ENCODE measurements at regions not wholly inside any gene's neighbourhood (a gene's known extent, or its start where the extent isn't known, plus 50 kb on each side); places are given as distances from the start of the nearest gene placed in this dataset.
A peak's percentile ranks its signal among the peaks of the same experiment; 100 is the strongest.

DNA sequence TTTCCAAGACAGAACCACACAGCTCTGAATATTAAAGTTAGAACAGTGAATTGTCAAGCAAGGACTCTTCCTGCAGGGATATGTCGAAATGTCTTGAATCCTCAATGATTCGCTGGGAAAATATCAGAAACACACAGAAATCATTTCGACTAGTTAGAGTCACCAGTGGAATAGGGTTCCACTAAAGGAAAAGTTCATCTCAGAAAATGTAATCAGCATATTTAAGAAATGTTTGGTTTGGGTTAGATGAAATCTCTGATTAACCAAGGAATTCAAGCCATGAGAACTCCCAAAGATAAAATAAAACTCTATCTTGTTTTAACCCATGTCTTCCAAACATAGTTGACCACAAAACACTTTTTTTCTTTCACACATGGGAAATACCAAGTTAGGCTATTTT, 621.0 kb upstream of the NRSN1 start:
- Mint-ChIP-seq H3K27me3 (ENCODE audit: low read depth) (no peaks in the 10 kb centered on the region), H3K4me1 (peaks cover 3% of the 10 kb centered on the region), H3K9me3 (0 out of 2 replicates have a peak, but pooled peaks cover 7% of the 10 kb centered on the region), H3K27ac (no peak overlapping the region), H3K4me3 (no peak overlapping the region), H3K36me3 (no peaks in the 10 kb centered on the region)
- ATAC-seq (no peak), DNase-seq (ENCODE audit: low spot score) (no peak)
- POLR2A ChIA-PET, result no interaction called here
- TF ChIP-seq ZNF281 (CRISPR knock-in tag; IDR thresholded peaks at IDR 0.05), result no peak
- TF ChIP-seq GTF2I (CRISPR knock-in tag; conservative IDR thresholded peaks at IDR 0.05), result no peak
- TF ChIP-seq NFATC4 (CRISPR knock-in tag; IDR thresholded peaks at IDR 0.05), result no peak
- no peak for TF ChIP-seq AFF4 (CRISPR knock-in tag; IDR thresholded peaks at IDR 0.05; ENCODE audit: borderline replicate concordance)
- no peak for TF ChIP-seq OVOL2 (CRISPR knock-in tag; IDR thresholded peaks at IDR 0.05; ENCODE audit: borderline replicate concordance)
- no peak for TF ChIP-seq ZBTB43 (CRISPR knock-in tag; IDR thresholded peaks at IDR 0.05)
- TF ChIP-seq, protein P1, sequence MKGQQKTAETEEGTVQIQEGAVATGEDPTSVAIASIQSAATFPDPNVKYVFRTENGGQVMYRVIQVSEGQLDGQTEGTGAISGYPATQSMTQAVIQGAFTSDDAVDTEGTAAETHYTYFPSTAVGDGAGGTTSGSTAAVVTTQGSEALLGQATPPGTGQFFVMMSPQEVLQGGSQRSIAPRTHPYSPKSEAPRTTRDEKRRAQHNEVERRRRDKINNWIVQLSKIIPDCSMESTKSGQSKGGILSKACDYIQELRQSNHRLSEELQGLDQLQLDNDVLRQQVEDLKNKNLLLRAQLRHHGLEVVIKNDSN (CRISPR knock-in tag; IDR thresholded peaks at IDR 0.05), result no peak
- TF ChIP-seq, protein P2, sequence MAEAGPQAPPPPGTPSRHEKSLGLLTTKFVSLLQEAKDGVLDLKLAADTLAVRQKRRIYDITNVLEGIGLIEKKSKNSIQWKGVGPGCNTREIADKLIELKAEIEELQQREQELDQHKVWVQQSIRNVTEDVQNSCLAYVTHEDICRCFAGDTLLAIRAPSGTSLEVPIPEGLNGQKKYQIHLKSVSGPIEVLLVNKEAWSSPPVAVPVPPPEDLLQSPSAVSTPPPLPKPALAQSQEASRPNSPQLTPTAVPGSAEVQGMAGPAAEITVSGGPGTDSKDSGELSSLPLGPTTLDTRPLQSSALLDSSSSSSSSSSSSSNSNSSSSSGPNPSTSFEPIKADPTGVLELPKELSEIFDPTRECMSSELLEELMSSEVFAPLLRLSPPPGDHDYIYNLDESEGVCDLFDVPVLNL (CRISPR knock-in tag; IDR thresholded peaks at IDR 0.05; ENCODE audit: borderline replicate concordance, low read depth), result no peak
- TF ChIP-seq FOXP1 (CRISPR knock-in tag; IDR thresholded peaks at IDR 0.05; ENCODE audit: borderline replicate concordance), result no peak
- no peak for TF ChIP-seq SMAD4 (CRISPR knock-in tag; IDR thresholded peaks at IDR 0.05)
- CTCF ChIA-PET, result no interaction called here

- CTCF ChIA-PET, result no interaction called here
- Mint-ChIP-seq H3K4me3 (no peak overlapping the region), H3K27me3 (ENCODE audit: low read depth) (no peaks in the 10 kb centered on the region), H3K36me3 (no peaks in the 10 kb centered on the region), H3K4me1 (peaks cover 20% of the 10 kb centered on the region), H3K27ac (no peak overlapping the region), H3K9me3 (0 out of 2 replicates have a peak, but pooled peaks cover 3% of the 10 kb centered on the region)
- peak; percentile 48; the same call in 1 of the 2 replicates for ATAC-seq
- POLR2A ChIA-PET, result no interaction called here
- no peak for DNase-seq (ENCODE audit: low spot score)
- no peak for TF ChIP-seq NFE2L1 (CRISPR knock-in tag; IDR thresholded peaks at IDR 0.05)
- TF ChIP-seq CBFB (CRISPR knock-in tag; IDR thresholded peaks at IDR 0.05; ENCODE audit: low read depth), result no peak
- TF ChIP-seq, protein P2 (CRISPR knock-in tag; IDR thresholded peaks at IDR 0.05; ENCODE audit: borderline replicate concordance, low read depth), result no peak
- no peak for TF ChIP-seq NR2C2 (CRISPR knock-in tag; IDR thresholded peaks at IDR 0.05)
- no peak for TF ChIP-seq FOXP4 (CRISPR knock-in tag; IDR thresholded peaks at IDR 0.05)
- no peak for TF ChIP-seq ZNF138 (CRISPR knock-in tag; conservative IDR thresholded peaks at IDR 0.05)
- no peak for TF ChIP-seq ELF4 (CRISPR knock-in tag; IDR thresholded peaks at IDR 0.05; ENCODE audit: low read depth)
Observed at GRCh38 chr6:23510778-23511510, 615.1 kb upstream of the NRSN1 start.
